SW 1271 (cell line): ENCODE measurements at regions not wholly inside any gene's neighbourhood (a gene's known extent, or its start where the extent isn't known, plus 50 kb on each side); places are given as distances from the start of the nearest gene placed in this dataset.
"Not testable (repeated sequence)": the region's sequence is repeated elsewhere in the genome, so short reads cannot be mapped to it uniquely, and the experiment has no call there.

Source experiments
- DNase-seq, 2 experiments: peaks; one replicate each; lab custom pipeline; 2025; lab: John Stamatoyannopoulos, UW

DNA sequence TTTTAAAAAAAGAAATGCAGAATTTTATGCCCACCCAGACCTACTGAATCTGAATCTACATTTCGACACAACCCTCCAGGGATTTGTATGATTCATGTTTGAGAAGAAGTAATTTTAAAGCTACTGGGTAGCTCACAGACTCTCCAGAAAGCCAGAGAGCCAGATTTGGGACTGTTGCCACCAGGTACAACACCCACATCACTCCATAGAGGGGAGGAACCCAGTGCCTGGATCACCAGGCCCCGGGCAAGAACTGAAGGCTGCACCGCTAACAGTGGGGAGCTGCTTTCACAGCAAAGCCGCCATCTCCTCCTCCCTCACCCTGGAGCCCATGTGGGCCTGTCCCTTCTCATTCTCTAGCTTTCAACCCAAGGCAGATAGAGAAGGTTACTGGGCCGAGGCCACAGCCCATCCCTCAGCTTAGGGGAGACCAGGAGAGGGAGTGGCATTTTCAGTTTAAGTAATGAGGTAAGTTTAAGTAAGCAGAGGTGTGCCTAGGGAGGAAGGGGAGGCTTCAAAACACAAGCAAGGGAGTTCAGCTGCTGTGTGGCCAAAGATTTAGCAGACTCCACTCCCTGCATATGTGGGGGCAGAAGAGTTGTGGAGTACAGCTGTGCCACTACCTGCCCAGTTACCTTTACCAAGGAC, 109.8 kb downstream of the IL12A start:
- no peak for DNase-seq

DNA sequence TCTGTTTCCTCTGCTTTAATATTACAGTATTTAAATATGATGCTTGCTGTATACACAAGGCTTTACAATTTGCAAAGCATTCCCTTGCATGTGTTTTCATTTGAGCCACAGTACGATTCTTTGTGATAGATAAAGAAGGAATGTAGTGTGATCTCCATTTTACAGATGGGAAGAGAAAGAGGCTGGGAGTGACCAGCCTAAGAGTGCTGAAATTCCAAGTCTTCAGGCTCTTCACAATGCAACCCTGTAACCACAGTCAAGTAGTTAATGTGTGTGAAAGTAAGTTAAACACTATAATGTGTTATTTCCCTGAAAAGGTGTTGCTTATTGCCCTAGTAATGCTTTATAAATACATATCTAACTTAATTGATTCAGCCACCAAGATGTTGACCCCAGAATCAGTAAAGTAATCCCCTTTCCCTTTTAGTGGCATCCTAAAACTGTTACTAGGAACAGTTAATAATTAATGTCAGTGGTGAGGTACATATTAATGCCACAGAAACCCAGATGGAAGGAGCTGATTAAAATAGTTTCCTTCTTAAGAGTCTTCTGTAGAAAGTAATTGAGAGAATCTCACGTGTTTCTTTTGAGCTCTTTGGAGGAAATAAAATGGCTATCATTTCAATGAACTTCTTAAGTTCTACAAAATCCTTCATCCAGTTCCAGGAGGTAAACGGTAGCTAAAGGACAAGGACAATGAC, 110.4 kb downstream of the IL12A start:
- DNase-seq, result no peak

DNA sequence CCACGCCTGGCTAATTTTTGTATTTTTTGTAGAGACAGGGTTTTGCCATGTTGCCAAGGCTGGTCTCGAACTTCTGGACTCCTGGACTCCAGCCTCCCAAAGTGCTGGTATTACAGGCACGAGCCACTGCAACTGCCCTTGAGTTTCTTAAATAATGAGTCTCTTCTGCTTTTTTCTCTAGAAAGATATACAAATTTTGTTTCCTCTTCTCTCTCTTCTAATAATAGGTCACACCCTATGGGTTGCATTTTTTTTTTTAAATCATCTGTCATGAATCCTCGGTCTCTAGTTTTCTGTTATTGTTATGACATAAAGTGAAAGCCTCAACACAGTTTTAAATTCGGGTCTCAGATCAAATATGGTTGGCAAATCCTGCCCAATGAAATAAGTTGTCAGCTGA, 111.2 kb downstream of the IL12A start:
- no peak for DNase-seq

DNA sequence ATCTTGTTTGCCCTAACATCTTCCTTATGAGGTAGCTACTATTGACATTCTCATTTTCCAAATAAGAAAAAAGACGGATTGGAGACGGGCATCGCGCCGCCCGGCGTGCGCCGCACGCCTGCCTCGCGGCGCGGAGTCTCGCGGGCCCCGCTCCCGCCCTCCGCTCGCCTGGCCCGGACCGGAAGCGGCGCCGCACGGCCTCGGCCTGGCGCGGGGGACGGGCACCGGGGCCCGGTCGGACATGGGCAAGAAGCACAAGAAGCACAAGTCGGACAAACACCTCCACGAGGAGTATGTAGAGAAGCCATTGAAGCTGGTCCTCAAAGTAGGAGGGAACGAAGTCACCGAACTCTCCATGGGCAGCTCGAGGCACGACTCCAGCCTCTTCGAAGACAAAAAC, 112.0 kb downstream of the IL12A start:
- DNase-seq, result no peak

DNA sequence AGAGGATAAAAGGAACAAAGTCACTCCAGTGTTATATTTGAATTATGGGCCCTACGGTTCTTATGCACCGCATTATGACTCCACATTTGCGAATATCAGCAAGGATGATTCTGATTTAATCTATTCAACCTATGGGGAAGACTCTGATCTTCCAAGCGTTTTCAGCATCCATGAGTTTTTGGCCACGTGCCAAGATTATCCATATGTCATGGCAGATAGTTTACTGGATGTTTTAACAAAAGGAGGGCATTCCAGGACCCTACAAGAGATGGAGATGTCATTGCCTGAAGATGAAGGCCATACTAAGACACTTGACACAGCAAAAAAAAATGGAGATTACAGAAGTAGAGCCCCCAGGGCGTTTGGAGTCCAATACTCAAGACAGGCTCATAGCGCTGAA, 113.4 kb downstream of the IL12A start:
- DNase-seq, result not testable (repeated sequence)

DNA sequence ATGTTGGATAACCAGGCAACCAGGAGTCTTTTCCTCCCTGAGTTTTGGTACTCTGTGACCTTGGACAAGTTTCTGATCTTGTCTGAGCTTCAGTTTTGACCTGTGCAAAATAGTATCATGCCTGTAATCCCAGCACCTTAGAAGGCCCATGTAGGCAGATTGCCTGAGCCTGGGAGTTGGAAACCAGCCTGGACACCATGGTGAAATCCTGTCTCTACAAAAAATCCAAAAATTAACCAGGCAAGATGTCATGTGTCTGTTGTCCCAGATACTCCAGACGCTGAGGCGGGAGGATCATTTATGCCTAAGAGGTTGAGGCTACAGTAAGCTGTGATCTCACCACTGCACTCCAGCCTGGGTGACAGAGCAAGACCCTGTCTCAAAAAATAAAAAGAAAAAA, 114.8 kb downstream of the IL12A start:
- no peak for DNase-seq

DNA sequence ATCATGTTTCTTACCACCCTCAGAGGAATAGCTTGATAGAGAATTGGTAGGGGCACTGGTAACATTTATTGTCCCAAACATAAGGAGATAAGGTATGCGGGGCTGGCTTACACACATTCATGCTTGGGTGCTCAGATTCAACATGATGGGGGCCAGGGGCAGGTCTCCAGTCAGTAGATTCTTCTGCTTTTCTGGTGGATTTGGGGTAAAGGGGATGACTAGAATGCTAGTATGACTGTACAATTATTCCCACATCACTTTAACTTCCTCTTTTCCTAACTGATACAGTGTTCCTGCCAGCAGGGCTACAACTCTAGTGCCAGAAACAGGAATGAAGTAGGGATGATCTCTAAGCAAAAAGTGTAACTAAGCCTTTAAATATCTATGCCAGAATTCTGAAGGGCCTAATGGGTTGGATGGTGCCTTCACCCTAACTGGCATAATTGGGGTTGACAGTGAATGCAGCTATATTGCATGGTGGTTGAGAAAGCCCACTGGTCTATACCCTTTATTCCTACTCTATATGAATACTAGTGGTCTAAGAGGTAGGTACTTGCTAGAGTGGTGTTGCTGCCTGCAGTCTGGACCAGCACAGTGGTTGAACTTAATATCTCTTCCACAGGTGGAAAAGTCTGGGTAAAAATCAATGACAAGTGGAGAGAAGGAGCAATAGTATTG, 117.4 kb downstream of the IL12A start:
- no peak for DNase-seq

DNA sequence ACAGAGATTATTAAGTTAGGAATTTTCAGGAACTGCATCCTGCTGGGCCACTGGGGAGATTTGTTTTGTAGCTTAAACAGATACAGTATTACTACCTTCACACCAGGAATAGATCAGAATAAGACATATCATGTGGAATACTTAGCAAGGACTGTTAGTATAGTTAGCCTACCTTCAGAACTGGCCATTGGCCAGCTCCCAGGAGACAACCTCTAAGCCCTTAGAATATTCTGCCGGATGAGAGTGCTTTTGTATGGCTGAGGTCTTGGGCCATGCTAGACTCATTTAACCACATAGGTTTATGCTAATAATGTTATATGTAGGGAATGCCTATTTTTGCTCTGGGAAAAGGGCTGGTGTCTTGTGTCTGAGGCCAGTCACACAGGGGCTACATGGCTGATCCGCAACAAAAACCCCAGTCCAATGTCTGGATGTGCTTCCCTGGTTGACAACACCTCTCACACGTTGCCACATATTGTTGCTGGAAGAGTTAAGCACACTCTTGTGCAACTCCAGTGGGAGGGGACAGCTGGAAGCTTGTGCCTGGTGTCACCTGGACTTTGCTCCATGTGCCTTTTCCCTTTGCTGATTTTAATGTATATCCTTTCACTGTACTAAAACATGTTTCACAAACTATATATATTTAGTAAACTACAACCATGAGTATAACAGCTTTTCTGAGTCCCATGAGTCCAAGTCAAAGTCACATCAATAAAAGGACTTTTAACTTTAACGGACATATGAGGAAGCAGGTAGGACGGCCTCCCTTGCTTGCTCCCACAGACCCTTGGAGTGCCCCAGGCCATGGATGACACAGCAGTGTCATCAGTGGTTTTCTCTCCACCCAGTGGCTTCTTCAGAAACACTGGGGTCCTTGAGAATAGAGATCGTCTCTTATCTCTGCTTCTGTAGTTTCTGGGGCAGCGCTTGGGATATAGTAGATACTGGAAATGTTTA, 118.0 kb upstream of the C3orf80 start:
- no peak for DNase-seq

DNA sequence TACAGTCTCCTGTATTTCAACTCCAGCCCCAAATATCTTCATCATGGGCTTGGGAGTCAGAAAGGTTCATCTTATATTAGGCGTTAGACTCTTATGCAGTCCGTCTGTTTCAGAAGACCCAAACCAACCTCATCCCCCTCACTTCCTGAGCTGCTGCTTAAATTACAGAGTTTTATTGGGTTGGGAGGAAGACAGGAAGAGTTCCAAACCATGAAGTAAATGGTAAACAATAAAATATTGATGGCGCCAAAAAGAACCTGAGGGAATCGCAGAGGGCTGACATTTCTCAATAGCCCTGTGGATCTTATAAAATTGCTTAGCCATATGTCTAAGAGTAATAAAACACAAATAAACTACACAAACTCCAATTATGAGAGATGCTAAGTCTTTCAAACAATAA, 116.9 kb upstream of the C3orf80 start:
- no peak for DNase-seq

- DNase-seq, result no peak
Measured at GRCh38 chr3:160112481-160112880, 112.7 kb upstream of the C3orf80 start.

GRCh38 chr3:160112996-160113395, 112.2 kb upstream of the C3orf80 start:
- no peak for DNase-seq

DNA sequence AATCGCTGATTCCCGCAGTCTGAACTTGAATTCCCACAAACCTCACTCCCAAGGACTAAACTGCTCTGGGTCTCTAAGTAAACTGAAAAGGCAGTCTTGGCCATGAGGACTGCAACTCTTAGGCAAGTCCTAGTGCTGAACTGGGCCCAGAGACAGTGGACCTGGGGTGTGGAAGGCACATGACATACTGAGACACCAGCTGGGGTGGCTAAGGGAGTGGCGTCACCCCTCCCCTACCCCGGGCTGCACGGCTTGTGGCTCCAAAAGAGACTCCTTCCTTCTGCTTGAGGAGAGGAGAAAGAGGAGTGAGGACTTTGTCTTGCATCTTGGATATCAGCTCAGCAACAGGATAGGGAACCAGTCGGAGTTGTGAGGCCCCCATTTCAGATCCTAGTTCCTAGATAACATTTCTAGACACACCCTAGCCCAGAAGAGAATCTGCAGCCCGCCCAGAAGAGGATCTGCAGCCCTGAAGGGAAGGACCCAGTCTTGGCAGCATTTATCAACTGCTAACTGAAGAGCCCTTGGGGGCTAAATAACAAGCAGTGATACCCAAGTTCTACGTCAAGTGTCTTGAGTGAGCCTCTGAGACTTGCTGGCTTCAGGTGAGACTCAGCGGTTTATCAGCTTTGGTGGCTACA, 110.7 kb upstream of the C3orf80 start:
- no peak for DNase-seq

DNA sequence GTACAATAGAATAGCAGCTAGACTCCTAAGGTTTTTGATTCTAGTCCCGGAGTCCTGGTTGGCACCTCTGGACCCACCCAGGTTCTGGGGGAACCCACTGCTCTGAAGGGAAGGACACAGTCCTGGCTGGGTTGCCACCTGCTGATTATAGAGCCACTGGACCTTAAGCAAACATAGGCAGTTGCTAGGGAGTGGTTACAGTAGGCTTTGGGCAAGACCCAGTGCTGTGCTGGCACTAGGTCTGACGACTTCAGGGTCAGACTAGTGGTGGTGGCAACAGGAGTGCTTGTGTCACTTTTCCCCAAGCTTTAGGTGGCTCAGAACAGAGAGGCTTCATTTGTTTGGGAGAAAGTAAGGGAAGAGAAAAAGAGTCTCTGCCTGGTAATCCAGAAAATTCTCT, 109.8 kb upstream of the C3orf80 start:
- no peak for DNase-seq

GRCh38 chr3:160124224-160124623, 101.0 kb upstream of the C3orf80 start:
- DNase-seq, result no peak

GRCh38 chr3:160125258-160125657, 100.0 kb upstream of the C3orf80 start:
- no peak for DNase-seq

GRCh38 chr3:160126051-160126450, 99.2 kb upstream of the C3orf80 start:
- no peak for DNase-seq

DNA sequence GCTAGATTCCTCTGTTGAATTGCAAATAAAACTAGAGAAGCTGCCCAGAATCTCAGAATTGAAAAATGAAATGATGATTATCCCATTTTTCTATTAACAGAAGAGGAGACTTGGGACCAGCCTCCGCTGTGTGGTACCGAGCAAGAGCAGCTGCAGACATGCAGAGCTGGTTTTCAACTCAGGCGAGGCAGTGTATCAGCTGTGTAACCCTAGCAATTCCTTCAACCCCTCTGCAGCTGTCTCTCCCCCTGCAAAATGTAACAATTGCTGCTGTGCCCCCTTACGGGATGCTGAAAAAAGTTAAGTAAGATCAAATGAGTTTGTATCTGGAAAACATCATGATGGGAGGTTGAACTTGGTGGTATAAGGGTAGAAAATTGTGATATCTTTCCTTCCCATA, 98.5 kb upstream of the C3orf80 start:
- no peak for DNase-seq

DNA sequence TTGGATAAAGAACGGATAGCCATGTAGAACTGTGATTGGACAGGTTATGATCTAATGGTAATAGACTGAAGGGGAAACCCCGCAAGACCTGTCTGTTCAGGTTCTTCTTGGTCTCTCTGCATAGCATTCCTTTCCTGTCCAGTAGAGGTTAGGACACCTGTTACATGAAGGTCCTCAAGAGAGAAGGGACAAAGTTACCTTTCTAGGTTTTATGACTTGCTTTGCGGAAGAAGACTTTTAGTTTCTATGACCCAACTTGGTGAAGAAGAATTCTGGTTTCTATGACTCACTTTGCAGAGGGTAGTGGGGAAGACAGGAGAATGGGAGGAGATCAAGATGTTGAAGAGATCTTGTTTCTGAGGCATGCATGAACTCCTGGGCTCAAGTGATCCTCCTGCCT, 97.9 kb upstream of the C3orf80 start:
- no peak for DNase-seq

- no peak for DNase-seq
Measured at GRCh38 chr3:160128056-160128455, 97.2 kb upstream of the C3orf80 start.

- DNase-seq, result peak; percentile 36 to 79
Measured at GRCh38 chr3:160129459-160130061, 95.7 kb upstream of the C3orf80 start.

- DNase-seq, result no peak
Measured at GRCh38 chr3:160130071-160130470, 95.2 kb upstream of the C3orf80 start.
